LNCaP clone FGC (cell line): ENCODE measurements at regions not wholly inside any gene's neighbourhood (a gene's known extent, or its start where the extent isn't known, plus 50 kb on each side); places are given as distances from the start of the nearest gene placed in this dataset.
"Not testable (repeated sequence)": the region's sequence is repeated elsewhere in the genome, so short reads cannot be mapped to it uniquely, and the experiment has no call there.

Source experiments
- DNase-seq: peaks from one replicate; pipeline ENCODE4 v3.0.0-alpha.2; 2011; ENCODE audit warnings: low read depth
- H3K4me3 ChIP-seq: 2 replicates; pipeline ENCODE4 v1.5.1; 2011; ENCODE audit warnings: mild to moderate bottlenecking, low read depth, low read length, control low read depth
- TF ChIP-seq, protein P1 (sequence below): IDR thresholded peaks from 2 replicates; pipeline ENCODE4 v1.5.1; 2012; ENCODE audit warnings: mild to moderate bottlenecking; ENCODE audit not compliant: control insufficient read depth, insufficient read depth; ENCODE audit errors: extremely low read depth

DNA sequence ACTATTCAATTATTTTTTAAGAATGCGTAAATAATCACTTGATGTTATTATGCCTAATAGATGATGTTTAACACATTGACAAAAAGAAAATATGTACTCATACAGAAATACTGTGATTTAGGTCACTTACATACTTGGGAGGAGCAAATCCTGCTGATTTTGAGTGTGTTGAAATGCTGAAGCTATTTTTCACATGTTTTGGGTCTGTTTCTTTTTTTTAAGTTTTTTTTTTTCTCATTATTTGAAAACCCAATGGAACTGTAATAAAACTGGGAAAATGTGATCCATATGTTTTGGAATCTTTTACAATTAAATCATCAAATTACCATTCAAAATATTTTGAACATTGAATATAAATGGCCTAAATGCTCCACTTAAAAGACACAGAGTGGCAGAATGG is 366.2 kb upstream of the ADAMTS5 start:
- TF ChIP-seq, protein P1, sequence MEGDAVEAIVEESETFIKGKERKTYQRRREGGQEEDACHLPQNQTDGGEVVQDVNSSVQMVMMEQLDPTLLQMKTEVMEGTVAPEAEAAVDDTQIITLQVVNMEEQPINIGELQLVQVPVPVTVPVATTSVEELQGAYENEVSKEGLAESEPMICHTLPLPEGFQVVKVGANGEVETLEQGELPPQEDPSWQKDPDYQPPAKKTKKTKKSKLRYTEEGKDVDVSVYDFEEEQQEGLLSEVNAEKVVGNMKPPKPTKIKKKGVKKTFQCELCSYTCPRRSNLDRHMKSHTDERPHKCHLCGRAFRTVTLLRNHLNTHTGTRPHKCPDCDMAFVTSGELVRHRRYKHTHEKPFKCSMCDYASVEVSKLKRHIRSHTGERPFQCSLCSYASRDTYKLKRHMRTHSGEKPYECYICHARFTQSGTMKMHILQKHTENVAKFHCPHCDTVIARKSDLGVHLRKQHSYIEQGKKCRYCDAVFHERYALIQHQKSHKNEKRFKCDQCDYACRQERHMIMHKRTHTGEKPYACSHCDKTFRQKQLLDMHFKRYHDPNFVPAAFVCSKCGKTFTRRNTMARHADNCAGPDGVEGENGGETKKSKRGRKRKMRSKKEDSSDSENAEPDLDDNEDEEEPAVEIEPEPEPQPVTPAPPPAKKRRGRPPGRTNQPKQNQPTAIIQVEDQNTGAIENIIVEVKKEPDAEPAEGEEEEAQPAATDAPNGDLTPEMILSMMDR: no peak
- no peak overlapping the region for H3K4me3 ChIP-seq
- DNase-seq: no peak

DNA sequence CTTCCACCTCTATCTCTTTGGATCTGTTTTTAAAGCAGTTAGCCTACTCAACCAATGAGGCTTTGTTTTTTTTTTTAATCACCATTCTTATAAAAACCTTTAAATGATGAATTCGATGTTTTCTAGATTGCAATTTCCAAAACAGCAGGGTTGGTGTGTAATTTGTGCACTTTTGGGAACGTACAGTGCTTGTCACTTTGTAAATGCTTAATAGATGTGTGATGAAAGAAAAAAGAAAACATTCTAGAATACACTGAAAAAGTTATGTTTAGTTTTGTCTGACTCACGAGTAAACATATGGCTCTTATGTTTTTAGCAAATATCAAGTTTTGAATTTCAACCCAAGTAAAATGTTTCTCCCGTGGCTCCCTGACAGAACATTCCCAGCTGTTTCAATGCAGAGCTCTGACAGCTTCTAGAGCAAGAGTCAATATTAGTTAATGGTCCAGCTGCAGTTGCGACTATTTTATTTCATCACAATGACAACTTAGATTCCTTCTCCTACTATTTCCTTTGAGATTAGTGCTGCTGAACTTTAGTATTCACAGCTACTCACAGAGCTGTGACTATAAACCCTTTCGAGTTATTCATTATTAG is 362.5 kb upstream of the ADAMTS5 start:
- no peak overlapping the region for H3K4me3 ChIP-seq
- TF ChIP-seq, protein P1: no peak
- DNase-seq: peak; percentile 31

DNA sequence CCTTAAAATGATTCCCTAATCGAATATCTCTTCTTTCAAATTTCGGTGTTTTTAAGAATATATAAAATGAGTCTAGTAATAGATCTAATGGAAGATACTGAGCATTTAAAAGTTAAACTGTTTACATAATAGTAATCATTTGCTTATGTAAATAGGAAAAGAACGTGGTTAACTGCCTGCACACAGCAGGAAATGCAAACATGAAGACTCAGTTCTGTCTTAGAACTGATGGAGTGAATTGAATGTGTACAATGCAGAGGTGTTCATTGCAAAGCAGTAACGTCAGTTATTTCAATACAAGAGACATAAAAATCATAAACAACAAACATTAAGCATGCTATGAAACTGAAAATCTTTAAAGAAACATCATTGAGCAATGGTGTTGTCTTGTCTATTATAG is 359.4 kb upstream of the ADAMTS5 start:
- peak overlapping the region; percentile 24; the same call in 1 of the 2 replicates for H3K4me3 ChIP-seq
- TF ChIP-seq, protein P1: no peak
- DNase-seq: peak; percentile 92

DNA sequence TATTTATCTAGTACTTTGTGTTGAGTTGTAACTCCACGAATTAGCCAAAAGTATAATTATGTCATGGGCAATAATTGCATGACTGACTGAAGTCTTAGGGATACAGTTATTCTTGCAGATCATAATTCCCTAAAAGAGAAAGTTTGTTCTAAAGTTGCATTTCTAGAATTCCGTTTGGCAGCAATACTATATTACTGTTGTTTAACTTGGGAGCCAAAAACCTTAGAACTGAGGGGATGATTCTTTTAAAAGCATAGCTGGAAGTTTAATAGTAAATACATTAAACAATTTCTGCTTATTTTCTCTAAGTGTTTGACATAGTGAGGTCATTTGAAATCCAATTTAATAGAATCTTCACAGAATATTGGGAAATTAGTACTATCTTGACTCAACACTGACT is 356.4 kb upstream of the ADAMTS5 start:
- no peak overlapping the region for H3K4me3 ChIP-seq
- TF ChIP-seq, protein P1: no peak

DNA sequence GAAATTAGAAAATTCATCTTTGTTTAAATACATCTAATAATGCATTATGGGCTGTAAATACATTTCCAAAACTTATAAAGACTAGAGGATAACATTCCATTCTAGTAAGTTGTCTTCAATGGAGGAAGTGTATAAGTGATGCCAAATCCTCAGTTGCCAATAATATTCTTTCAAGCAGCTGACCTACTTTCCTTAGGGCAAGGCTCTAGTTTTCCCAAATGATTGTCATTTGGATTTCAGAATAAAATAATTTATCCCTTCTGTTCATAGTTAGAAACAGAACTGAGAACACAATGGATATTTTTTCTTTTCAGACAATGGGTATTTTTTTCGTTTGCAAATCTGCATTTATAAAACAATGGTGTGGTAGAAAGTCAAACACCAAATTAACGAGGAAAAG is 354.9 kb upstream of the ADAMTS5 start:
- no peak overlapping the region for H3K4me3 ChIP-seq
- no peak for DNase-seq
- TF ChIP-seq, protein P1: no peak

More for the DNA sequence above, 356.4 kb upstream of the ADAMTS5 start:
- no peak for DNase-seq

DNA sequence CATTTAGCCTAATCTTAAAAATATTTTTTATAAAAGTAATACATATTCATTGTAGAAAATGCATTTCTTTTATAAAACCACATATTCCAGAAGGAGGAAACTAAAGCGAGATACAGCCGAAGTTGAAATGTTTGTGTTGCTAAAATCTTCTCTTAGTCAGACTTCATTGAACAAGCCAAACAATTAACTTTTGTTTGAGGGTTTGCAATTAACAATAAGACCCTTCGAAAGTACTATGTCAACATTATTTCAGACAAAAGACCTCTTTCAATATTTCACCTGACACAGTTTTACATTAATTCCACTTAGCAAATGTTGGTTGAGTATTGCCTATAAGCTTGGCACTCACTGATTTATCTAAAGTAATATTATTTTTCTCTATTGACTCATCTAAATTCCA is 354.0 kb upstream of the ADAMTS5 start:
- no peak for DNase-seq
- H3K4me3 ChIP-seq: no peak overlapping the region
- TF ChIP-seq, protein P1: no peak

DNA sequence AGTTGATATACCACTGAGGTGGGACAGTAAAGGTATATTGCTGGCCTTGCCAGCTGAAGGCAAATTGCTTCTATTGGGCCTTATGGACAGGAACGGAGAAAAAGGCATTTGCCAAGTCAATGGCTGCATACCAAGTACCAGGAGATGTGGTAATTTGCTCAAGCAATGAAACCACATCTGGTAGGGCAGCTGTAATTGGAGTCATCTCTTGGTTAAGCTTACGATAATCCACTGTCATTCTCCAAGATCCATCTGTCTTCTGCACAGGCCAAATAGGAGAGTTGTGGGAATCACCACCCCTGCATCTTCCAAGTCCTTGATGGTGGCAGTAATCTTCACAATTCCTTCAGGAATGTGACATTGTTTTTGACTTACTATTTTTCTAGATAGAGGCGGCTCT is 350.7 kb upstream of the ADAMTS5 start:
- H3K4me3 ChIP-seq, DNase-seq: not testable (repeated sequence)
